Breast epithelium (tissue), 3 donors: ENCODE measurements at regions not wholly inside any gene's neighbourhood (a gene's known extent, or its start where the extent isn't known, plus 50 kb on each side); places are given as distances from the start of the nearest gene placed in this dataset.

Experiments used
- POLR2A ChIP-seq: fragments of 450-650 bp; IDR thresholded peaks from one replicate; pipeline ENCODE4 v1.6.1; 2016; ENCODE audit warnings: antibody characterized with exemption, mild to moderate bottlenecking, moderate library complexity
- POLR2AphosphoS5 ChIP-seq, 3 donors: sonication (generic); formaldehyde crosslinking; IDR thresholded peaks; one replicate each; pipeline ENCODE4 v1.6.1; 2017; ENCODE audit warnings: antibody characterized with exemption in 3 of 3
- TF ChIP-seq, protein P1 (sequence below), 3 donors: fragments of 450-650 bp; IDR thresholded peaks; one replicate each; pipeline ENCODE4 v1.5.1; 2016 to 2017; ENCODE audit warnings: antibody characterized with exemption in 3 of 3, mild to moderate bottlenecking in 3 of 3, moderate library complexity in 3 of 3

GRCh38 chr1:113340038-113340437 is 50.3 kb upstream of the MAGI3 start:
- TF ChIP-seq, protein P1, sequence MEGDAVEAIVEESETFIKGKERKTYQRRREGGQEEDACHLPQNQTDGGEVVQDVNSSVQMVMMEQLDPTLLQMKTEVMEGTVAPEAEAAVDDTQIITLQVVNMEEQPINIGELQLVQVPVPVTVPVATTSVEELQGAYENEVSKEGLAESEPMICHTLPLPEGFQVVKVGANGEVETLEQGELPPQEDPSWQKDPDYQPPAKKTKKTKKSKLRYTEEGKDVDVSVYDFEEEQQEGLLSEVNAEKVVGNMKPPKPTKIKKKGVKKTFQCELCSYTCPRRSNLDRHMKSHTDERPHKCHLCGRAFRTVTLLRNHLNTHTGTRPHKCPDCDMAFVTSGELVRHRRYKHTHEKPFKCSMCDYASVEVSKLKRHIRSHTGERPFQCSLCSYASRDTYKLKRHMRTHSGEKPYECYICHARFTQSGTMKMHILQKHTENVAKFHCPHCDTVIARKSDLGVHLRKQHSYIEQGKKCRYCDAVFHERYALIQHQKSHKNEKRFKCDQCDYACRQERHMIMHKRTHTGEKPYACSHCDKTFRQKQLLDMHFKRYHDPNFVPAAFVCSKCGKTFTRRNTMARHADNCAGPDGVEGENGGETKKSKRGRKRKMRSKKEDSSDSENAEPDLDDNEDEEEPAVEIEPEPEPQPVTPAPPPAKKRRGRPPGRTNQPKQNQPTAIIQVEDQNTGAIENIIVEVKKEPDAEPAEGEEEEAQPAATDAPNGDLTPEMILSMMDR (IDR thresholded peaks at IDR 0.05): no peak
- TF ChIP-seq POLR2A (no peak), POLR2AphosphoS5 (IDR thresholded peaks at IDR 0.05) (no peak)
